GM18858 (cell line): ENCODE measurements at regions not wholly inside any gene's neighbourhood (a gene's known extent, or its start where the extent isn't known, plus 50 kb on each side); places are given as distances from the start of the nearest gene placed in this dataset.
"Not testable (repeated sequence)": the region's sequence is repeated elsewhere in the genome, so short reads cannot be mapped to it uniquely, and the experiment has no call there.

Source experiments
- ATAC-seq: cut with Tn5 transposase; IDR thresholded peaks from one replicate; pipeline ENCODE4 v1.9.1; 2021; ENCODE audit not compliant: unreplicated experiment

- ATAC-seq = not testable (repeated sequence)
These were observed 96.2 kb downstream of the BDH1 start for GRCh38 chr3:197459571-197459970.

- ATAC-seq = no peak
These were observed 96.8 kb downstream of the BDH1 start for GRCh38 chr3:197458906-197459470.

GRCh38 chr3:197458179-197458707 lies 97.5 kb downstream of the BDH1 start:
- ATAC-seq = no peak

GRCh38 chr3:197456261-197457091 lies 99.3 kb downstream of the BDH1 start:
- no peak for ATAC-seq

- ATAC-seq = not testable (repeated sequence)
These were observed 100.9 kb downstream of the BDH1 start for GRCh38 chr3:197454841-197455240.

- ATAC-seq = no peak
These were observed 101.8 kb downstream of the BDH1 start for GRCh38 chr3:197454014-197454413.

- no peak for ATAC-seq
These were observed 105.0 kb downstream of the BDH1 start for GRCh38 chr3:197450810-197451209.

GRCh38 chr3:197450308-197450707 lies 105.5 kb downstream of the BDH1 start:
- ATAC-seq = no peak

GRCh38 chr3:197449181-197449580 lies 106.6 kb downstream of the BDH1 start:
- not testable (repeated sequence) for ATAC-seq

GRCh38 chr3:197447781-197448180 lies 108.0 kb downstream of the BDH1 start:
- ATAC-seq = not testable (repeated sequence)

- ATAC-seq = no peak
These were observed 108.7 kb downstream of the BDH1 start for GRCh38 chr3:197447057-197447456.

- no peak for ATAC-seq
These were observed 109.1 kb downstream of the BDH1 start for GRCh38 chr3:197446700-197447056.

GRCh38 chr3:197445896-197446699 lies 109.7 kb downstream of the BDH1 start:
- ATAC-seq = no peak

GRCh38 chr3:197444793-197445379 lies 110.9 kb downstream of the BDH1 start:
- ATAC-seq = no peak

- no peak for ATAC-seq
These were observed 112.3 kb downstream of the BDH1 start for GRCh38 chr3:197443506-197443905.

GRCh38 chr3:197440717-197441303 lies 115.0 kb downstream of the BDH1 start:
- no peak for ATAC-seq

GRCh38 chr3:197438906-197439305 lies 116.9 kb downstream of the BDH1 start:
- no peak for ATAC-seq

GRCh38 chr3:197435426-197435825 lies 120.3 kb downstream of the BDH1 start:
- ATAC-seq = no peak

- no peak for ATAC-seq
These were observed 120.9 kb downstream of the BDH1 start for GRCh38 chr3:197434830-197435229.

- no peak for ATAC-seq
These were observed 123.2 kb downstream of the BDH1 start for GRCh38 chr3:197432384-197433127.
